HUDEP-2 (cell line): ENCODE measurements at regions not wholly inside any gene's neighbourhood (a gene's known extent, or its start where the extent isn't known, plus 50 kb on each side); places are given as distances from the start of the nearest gene placed in this dataset.
A peak's percentile ranks its signal among the peaks of the same experiment; 100 is the strongest.

ENCODE experiments used
- DNase-seq, 76 experiments: peaks; one replicate each; lab custom pipeline; 2025; ENCODE audit not compliant: unreplicated experiment in 76 of 76; lab: John Stamatoyannopoulos, UW

- DNase-seq, result no peak
Observed at GRCh38 chr5:143476601-143477211, 73.2 kb upstream of the NR3C1 start.

- no peak for DNase-seq
Observed at GRCh38 chr5:143474616-143475015, 71.1 kb upstream of the NR3C1 start.

GRCh38 chr5:143473481-143473880 lies 70.0 kb upstream of the NR3C1 start:
- no peak for DNase-seq

DNA sequence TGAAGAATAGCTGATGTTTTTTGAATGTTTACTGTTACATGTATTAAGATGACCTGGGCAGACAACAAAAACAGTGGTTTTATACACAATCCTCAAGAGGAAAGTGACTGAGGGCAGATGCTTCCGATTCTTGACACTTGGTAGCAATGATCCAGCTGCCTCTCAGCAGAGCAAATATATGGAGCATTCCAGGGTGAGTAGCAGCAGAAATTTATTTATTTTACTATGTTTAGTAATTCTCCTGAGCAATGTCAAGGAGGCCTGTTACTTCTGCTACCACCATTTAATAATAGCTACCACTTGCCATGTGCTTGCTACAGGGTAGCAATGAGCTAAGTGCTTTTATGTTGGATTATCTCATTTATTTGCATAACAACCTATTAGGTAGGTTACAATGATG lies 69.1 kb upstream of the NR3C1 start:
- no peak for DNase-seq

- DNase-seq, result no peak
Observed at GRCh38 chr5:143471666-143472464, 68.4 kb upstream of the NR3C1 start.

DNA sequence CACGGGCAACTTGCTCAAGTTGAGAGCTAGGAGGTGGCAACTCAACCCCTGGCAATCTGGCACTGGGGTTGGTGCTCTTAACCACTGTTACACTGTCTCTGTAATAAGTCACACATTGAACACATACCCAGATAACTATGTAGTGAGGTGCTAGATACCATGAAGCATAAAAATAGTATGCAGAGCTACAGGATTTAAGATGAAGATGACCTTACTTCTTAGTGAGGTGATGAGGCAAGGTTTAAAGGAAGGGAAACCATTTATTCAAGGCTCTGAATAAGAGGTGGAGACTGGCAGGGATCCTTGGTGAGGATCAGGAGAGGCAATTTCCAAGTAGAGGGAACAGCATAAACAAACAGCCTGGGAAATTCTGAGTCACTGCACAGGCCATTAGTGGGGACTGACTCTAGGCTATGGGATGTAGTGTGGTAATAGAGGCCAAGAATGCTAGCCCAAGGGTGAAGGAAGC lies 67.6 kb upstream of the NR3C1 start:
- DNase-seq, result no peak

GRCh38 chr5:143470120-143470519 lies 66.6 kb upstream of the NR3C1 start:
- DNase-seq, result no peak

DNA sequence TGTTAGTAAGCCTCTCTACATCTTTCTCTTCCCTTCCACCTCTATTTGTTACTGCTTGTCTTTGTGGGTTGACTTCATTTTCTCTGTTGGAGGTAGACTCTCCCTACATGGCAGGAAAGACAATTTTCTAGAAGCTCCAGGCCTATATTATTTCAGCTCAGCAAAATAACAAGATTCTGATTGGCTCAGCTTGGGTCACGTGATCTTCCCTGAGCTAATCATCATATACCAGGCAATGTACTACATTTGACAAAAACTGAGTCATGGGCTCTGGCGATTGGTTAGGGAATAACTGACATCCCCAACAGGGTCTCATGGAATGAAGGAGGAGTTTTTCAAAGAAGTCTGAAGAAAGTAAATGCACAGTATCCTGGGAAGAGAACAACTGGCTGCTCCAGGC lies 65.6 kb upstream of the NR3C1 start:
- no peak for DNase-seq

DNA sequence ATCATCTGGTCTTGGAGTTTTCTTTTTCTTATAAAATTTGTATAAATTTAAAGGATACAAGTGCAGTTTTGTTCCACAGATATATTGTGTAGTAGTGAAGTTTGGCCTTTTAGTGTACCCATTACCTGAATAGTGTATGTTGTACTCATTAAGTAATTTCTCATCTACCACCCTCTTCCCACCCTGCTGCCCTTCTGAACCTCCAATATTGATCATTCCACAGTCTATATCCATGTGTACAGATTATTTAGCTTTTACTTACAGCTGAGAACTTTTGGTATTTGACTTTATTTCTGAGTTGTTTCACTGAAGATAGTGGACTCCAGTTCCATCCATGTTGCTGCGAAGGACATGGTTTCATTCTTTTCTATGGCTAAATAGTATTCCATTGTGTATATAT lies 63.1 kb upstream of the NR3C1 start:
- no peak for DNase-seq

DNA sequence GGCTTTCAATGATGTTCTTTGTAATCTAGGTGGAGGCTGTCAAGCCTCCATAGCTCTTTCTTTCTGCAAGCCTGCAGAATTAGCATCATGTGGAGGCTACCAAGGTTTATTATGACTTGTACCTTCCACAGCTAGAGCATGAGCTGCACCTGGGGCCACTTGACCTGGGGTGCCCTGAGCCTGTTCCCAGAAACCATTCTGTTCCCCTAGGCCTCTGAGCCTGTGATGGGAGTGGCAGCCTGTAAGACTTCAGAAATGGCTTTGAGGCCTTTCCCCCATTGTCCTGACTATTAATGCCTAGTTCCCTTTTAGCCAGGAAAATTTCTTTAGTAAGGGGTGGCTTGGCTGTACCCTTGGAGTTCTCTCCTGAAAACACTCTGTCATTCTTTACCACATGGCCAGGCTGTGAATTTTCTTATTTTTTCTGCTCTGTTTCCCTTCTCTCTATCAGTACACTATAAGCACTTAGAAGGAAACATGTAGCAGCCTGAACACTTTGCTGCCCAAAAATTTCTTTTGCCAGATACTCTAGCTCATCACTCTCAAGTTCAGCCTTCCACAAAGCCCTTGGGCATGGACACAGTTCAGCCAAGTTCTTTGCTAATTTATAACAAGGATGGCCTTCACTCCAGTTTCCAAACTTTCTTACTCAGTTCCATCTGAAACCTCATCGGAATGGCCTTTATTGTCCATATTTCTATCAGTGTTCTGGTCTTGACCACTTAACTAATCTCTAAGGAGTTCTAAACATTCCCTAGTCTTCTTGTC lies 61.4 kb upstream of the NR3C1 start:
- no peak for DNase-seq

GRCh38 chr5:143462431-143462830 lies 58.9 kb upstream of the NR3C1 start:
- no peak for DNase-seq

DNA sequence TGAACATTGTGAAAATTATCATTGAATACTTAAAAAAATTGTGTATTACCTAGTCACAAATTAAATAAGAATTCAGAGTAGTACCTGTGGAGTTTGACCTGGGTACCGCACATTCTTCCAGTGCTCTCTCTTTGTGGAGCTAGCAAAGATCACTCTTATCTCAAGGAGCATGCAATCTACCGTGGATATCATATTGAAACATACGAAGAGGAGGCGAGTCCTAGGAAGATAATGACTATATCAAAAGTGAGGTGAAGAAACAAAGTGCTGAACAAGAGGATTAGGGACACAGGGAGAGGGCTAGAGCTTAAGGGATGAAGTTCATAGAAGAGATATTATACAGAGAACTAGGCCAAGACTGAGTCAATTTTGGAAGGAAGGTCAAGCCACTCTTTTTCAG lies 55.9 kb upstream of the NR3C1 start:
- peak in 1 of 76 experiments; percentile 10 for DNase-seq

DNA sequence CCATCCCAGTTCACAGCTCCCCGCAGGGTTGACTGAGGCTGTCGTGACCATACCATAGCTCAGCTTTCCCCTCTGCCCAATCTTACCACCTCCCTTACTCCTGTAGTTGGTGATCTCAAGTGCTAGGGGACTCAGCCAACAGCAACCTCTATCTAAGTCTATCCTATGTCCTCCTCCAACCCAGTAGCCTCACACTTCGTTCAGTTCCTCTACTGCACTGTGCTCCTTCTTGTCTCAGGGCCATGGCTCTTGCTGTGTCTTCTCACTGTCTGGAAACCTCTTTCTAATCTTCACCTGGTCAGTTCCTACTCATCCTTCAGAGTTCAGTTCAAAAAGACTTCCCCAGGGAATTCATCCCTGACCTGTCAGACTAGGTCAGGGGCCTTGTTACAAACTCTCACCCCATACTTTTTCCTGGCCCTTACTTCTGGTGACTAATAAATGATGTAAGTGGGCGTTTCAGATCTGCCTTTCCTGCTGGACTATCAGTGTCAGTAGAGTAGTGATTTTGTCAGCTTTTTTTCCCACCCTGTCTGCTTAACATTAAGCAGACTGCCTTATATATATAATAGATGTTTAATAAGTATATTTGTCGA lies 53.6 kb upstream of the NR3C1 start:
- DNase-seq, result no peak

GRCh38 chr5:143454936-143455516 lies 51.5 kb upstream of the NR3C1 start:
- DNase-seq, result no peak

DNA sequence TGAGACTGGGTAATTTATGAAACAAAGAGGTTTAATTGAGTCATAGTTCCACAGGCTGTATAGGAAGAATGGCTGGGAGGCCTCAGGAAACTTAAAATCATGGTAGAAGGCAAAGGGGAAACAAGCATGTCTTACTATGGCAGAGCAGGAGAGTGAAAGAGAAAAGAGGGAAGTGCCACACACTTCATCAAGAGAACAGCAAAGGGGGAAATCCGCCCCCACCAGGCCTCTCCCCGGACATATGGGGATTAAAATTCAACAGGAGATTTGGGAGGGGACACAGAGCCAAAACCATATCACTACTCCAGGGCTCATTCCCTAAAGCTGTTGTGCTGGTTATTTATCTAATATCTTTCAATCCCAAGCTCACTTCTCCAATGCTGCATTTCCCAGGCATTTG lies 50.2 kb upstream of the NR3C1 start:
- DNase-seq, result no peak
